ENCODE measurements at regions not wholly inside any gene's neighbourhood (a gene's known extent, or its start where the extent isn't known, plus 50 kb on each side); places are given as distances from the start of the nearest gene placed in this dataset.

- Histone ChIP-seq H3K36me3 (replicated peaks in 1 of 2; ENCODE audit: control insufficient read depth in 1 of 2, insufficient read depth in 2 of 2, low read length in 2 of 2) (no peaks in the 10 kb centered on the region), H3K79me2 (ENCODE audit: insufficient read depth, low read length) (no peaks in the 10 kb centered on the region), H3K4me3 (replicated peaks in 1 of 3; ENCODE audit: low read depth in 2 of 3, low read length in 3 of 3) (no peak overlapping the region), H2AFZ (ENCODE audit: insufficient read depth, low read depth, low read length, poor library complexity, severe bottlenecking) (no peak overlapping the region), H3K4me2 (replicated peaks; ENCODE audit: extremely low read depth, low read length, poor library complexity, severe bottlenecking) (no peak overlapping the region), H3K27ac (ENCODE audit: low read depth in 1 of 2, low read length in 2 of 2) (no peak overlapping the region), H3K27me3 (ENCODE audit: control insufficient read depth in 2 of 2, insufficient read depth in 2 of 2, low read length in 2 of 2) (no peaks in the 10 kb centered on the region), H3K9ac (ENCODE audit: insufficient read depth, low read length, poor library complexity, severe bottlenecking) (no peak overlapping the region), H4K20me1 (ENCODE audit: insufficient read depth, low read length) (no peaks in the 10 kb centered on the region), H3K4me1 (ENCODE audit: control insufficient read depth in 1 of 2, insufficient read depth in 2 of 2, low read length in 2 of 2) (no peaks in the 10 kb centered on the region), H3K9me3 (replicated peaks in 1 of 2; ENCODE audit: control insufficient read depth in 1 of 2, insufficient read depth in 1 of 2, low read length in 2 of 2) (no peaks in the 10 kb centered on the region)
- H3K36me3 Mint-ChIP-seq = no peaks in the 10 kb centered on the region
- H3K4me3 Mint-ChIP-seq = no peak overlapping the region
- intact Hi-C loops (cut with micrococcal nuclease) = no loop called here
- 95% methylated on average over 2 of the region's 6 CpGs for WGBS (ENCODE audit: insufficient coverage)
- no peak overlapping the region for H3K27ac Mint-ChIP-seq
- peaks cover 0 to 4% (median 1%) of the 10 kb centered on the region in 3 donors for H3K27me3 Mint-ChIP-seq (ENCODE audit: low read depth in 3 of 3)
- no peak for DNase-seq
- TF ChIP-seq, protein P1, sequence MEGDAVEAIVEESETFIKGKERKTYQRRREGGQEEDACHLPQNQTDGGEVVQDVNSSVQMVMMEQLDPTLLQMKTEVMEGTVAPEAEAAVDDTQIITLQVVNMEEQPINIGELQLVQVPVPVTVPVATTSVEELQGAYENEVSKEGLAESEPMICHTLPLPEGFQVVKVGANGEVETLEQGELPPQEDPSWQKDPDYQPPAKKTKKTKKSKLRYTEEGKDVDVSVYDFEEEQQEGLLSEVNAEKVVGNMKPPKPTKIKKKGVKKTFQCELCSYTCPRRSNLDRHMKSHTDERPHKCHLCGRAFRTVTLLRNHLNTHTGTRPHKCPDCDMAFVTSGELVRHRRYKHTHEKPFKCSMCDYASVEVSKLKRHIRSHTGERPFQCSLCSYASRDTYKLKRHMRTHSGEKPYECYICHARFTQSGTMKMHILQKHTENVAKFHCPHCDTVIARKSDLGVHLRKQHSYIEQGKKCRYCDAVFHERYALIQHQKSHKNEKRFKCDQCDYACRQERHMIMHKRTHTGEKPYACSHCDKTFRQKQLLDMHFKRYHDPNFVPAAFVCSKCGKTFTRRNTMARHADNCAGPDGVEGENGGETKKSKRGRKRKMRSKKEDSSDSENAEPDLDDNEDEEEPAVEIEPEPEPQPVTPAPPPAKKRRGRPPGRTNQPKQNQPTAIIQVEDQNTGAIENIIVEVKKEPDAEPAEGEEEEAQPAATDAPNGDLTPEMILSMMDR (IDR thresholded peaks at IDR 0.05) = no peak
- peaks cover 0 to 2% (median 0%) of the 10 kb centered on the region in 7 donors for H3K9me3 Mint-ChIP-seq
- H3K4me1 Mint-ChIP-seq = no peaks in the 10 kb centered on the region
Observed at GRCh38 chr15:59940456-59940855, 63.7 kb upstream of the FOXB1 start.

DNA sequence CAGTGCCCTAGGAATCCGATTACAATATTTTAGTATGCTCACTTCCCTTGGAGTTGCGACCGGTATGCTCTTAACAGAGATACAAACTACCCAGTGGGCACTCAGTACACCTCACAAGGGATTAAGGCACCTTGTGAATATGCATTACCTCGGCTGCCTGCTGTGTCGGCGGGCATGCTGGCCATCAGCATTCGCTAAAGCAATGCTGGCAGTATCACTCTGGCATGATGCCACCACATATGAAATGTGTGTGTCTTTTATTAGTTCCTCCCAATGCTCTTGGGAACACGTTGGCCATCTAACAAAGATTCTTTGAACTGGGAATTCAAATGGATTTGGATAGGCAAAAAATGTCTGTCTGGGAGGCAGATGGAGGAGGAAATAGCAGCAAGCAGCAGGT lies 67.4 kb upstream of the FOXB1 start:
- TF ChIP-seq, protein P1 (IDR thresholded peaks at IDR 0.05) = no peak
- Histone ChIP-seq H3K4me2 (replicated peaks; ENCODE audit: extremely low read depth, low read length, poor library complexity, severe bottlenecking) (no peak overlapping the region), H3K4me1 (ENCODE audit: control insufficient read depth in 1 of 2, insufficient read depth in 2 of 2, low read length in 2 of 2) (no peaks in the 10 kb centered on the region), H4K20me1 (ENCODE audit: insufficient read depth, low read length) (no peaks in the 10 kb centered on the region), H3K79me2 (ENCODE audit: insufficient read depth, low read length) (no peaks in the 10 kb centered on the region), H3K36me3 (replicated peaks in 1 of 2; ENCODE audit: control insufficient read depth in 1 of 2, insufficient read depth in 2 of 2, low read length in 2 of 2) (no peaks in the 10 kb centered on the region), H3K9ac (ENCODE audit: insufficient read depth, low read length, poor library complexity, severe bottlenecking) (no peak overlapping the region), H3K27ac (ENCODE audit: low read depth in 1 of 2, low read length in 2 of 2) (no peak overlapping the region), H2AFZ (ENCODE audit: insufficient read depth, low read depth, low read length, poor library complexity, severe bottlenecking) (no peak overlapping the region), H3K4me3 (replicated peaks in 1 of 3; ENCODE audit: low read depth in 2 of 3, low read length in 3 of 3) (no peak overlapping the region), H3K9me3 (replicated peaks in 1 of 2; ENCODE audit: control insufficient read depth in 1 of 2, insufficient read depth in 1 of 2, low read length in 2 of 2) (no peaks in the 10 kb centered on the region), H3K27me3 (ENCODE audit: control insufficient read depth in 2 of 2, insufficient read depth in 2 of 2, low read length in 2 of 2) (no peaks in the 10 kb centered on the region)
- Mint-ChIP-seq H3K4me1 (no peaks in the 10 kb centered on the region), H3K36me3 (no peaks in the 10 kb centered on the region), H3K9me3 (peaks cover 0 to 2% (median 0%) of the 10 kb centered on the region in 7 donors), H3K27ac (no peak overlapping the region), H3K27me3 (ENCODE audit: low read depth in 3 of 3) (peaks cover 0 to 3% (median 0%) of the 10 kb centered on the region in 3 donors), H3K4me3 (no peak overlapping the region)
- DNase-seq = no peak
- 93% methylated on average over 5 of the region's 8 CpGs for WGBS (ENCODE audit: insufficient coverage)
- intact Hi-C loops (cut with micrococcal nuclease) = no loop called here
